NOMO-1 treated with DMSO at 0.1 percent for 48 hours (cell line): ENCODE measurements at regions not wholly inside any gene's neighbourhood (a gene's known extent, or its start where the extent isn't known, plus 50 kb on each side); places are given as distances from the start of the nearest gene placed in this dataset.

Experiments
- DNase-seq: peaks from one replicate; lab custom pipeline; 2025; ENCODE audit not compliant: unreplicated experiment; lab: John Stamatoyannopoulos, UW

GRCh38 chr4:136458326-136458725 lies 1074.0 kb downstream of the PCDH18 start:
- DNase-seq, result no peak

DNA sequence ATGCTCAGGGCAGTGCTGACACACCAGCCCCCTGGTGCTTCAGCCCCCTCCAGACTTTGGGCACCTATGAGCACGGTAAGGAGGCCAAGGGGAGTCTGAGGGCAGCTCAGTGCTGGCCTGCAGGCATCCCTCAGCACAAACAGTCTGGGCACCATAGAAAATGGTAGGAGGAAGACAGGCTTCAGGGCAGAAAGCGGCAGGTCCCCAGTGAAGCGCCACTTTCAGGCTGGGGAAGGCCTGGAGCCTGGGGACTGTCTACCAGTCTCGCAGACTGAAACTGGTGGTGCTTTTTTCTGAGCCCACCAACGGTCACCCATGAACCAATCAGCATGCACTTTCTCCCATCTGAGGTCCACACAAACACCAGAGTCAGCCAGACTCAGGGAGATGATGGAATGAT lies 1074.7 kb downstream of the PCDH18 start:
- no peak for DNase-seq

DNA sequence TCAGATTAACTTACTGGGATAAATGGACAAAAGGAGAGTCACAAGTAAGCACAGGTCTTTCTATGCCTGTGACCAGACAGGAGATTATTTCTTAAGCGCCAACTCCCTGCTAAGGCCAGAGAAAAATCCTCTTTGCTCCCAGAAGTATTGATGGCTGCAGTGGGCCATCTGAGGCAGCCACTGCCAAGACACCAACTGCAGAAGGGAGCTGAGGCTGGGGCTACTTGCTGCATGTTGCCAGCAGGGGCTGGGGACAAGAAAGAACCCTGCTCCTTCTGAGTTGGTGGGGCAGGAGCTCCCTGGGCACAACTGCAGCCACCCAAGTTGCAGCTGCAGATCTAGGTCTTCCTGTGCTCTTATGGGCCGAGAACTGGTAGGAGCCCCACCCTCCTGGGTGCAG lies 1075.3 kb downstream of the PCDH18 start:
- DNase-seq, result no peak

- no peak for DNase-seq
Measured at GRCh38 chr4:136443006-136443405, 1089.3 kb downstream of the PCDH18 start.

- DNase-seq, result no peak
Measured at GRCh38 chr4:136442447-136442846, 1089.8 kb downstream of the PCDH18 start.

DNA sequence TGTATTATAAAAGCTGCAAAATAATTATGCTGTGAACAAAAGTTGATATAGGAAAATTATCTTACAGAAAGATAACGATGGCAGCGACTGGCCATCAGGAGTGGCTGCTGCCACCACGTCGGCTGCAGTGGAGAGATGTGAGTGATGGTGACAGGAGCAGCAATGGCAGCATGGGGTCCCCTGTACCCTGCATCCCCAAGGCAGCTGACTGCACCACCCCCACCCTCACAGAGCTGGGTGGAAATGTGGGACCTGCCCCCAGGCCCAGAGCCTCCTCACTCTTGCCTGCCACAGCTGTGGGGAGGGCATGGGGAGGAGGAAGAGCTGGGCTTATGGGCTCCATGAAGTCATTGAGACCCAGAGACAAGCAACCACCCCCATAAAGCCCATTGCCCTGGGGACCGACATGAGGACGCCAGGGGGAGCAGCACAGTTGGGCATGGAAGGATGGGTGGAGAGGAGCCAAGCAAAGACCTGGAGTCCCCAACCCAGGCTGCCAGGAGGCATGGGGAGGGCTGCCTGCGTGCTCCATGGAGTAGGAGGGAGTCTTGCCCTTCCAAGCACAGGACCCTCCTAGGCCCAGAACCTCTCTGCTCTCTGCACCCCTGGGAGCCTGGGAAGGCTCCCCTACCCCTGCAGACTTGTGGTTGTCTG lies 1090.5 kb downstream of the PCDH18 start:
- no peak for DNase-seq

DNA sequence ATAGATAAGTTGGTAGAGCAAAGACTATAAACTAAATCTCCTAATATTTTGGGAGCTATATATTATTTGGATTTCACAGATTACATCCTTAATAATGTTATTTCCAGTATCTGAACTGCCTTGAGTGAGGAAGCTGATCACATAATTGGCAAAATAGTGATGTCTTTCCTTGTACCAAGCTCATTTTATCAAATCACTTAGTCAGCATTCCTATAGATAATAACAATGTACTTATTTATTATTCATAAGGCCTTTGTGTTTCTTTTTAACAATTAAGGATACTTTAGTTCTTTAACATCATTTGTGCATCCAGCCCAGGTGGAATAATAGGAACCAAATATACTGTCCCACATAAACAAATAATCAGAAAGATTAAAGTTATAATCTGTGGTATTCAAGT lies 1093.6 kb downstream of the PCDH18 start:
- DNase-seq, result no peak

DNA sequence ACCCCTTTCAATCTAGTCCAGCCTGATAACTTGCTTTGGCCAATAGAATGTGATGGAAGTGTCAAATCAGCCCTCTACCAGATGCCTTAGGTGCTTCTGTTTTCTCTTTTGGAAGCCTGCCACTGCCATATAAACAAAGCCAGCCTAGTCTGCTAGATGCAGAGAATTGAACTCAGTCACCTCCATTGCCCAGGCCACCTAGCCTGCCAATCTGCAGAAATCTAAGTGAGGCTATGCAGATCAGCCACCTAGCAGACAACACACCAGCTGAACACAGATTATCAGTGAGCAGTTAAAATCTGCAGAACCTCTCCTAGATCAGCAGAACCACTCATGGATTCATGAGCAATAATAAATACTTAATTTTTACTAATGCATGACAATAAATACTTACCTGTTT lies 1108.2 kb downstream of the PCDH18 start:
- DNase-seq, result no peak

GRCh38 chr4:136414981-136415380 lies 1117.3 kb downstream of the PCDH18 start:
- DNase-seq, result no peak

GRCh38 chr4:136412708-136413107 lies 1119.6 kb downstream of the PCDH18 start:
- DNase-seq, result no peak

DNA sequence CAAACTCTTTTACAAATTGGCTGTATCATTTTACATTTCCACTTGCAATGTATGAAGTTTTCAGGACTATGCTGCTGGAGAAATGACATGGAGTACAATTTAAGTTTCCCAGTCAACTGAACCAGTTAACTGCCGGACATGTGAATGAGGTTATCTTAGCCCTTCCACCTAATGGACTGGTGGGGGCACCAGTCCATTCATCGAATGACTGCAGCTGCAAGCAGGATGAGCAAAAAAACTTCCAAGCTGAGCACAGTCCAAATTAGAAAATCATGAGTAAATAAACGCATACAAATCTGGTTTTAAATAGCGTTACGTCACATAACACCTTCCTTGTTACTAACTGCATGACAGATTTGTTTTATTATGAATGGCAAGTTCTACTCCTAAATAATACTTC lies 1131.5 kb downstream of the PCDH18 start:
- DNase-seq, result no peak

DNA sequence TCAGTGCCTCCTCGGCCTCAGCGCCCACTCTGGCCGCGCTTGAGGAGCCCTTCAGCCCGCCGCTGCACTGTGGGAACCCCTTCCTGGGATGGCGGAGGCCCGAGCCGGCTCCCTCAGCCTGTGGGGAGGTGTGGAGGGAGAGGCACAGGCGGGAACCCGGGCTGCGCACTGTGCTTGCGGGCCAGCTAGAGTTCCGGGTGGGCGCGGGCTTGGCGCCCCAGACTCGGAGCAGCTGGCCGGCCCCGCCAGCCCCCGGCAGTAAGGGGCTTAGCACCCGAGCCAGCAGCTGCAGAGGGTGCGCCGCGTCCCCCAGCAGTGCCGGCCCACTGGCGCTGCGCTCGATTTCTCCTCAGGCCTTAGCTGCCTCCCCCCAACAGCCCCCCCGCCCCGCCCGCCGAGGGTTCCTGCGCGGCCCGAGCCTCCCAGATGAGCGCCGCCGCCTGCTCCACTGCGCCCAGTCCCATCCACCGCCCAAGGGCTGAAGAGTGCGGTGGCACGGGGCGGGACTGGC lies 1137.0 kb downstream of the PCDH18 start:
- DNase-seq, result no peak

GRCh38 chr4:136392576-136392975 lies 1139.7 kb downstream of the PCDH18 start:
- no peak for DNase-seq

DNA sequence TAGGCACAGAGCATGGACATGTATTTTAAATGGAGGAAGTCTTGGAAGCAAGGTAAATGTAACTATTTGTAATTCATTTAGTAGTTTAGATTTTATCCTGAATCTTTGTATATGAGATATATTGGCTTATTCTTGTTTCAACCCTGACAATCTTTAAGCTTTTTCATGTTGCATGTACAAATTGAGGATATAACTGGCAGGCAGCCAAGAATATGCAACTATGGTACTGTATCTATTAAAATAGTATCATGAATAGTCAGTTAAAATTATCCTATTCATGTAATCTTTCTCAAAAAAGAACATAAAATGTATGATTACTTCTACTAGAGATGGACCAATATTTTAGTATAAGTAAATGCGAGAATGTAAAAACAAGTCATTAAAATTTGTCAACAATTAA lies 1141.5 kb downstream of the PCDH18 start:
- DNase-seq, result no peak

DNA sequence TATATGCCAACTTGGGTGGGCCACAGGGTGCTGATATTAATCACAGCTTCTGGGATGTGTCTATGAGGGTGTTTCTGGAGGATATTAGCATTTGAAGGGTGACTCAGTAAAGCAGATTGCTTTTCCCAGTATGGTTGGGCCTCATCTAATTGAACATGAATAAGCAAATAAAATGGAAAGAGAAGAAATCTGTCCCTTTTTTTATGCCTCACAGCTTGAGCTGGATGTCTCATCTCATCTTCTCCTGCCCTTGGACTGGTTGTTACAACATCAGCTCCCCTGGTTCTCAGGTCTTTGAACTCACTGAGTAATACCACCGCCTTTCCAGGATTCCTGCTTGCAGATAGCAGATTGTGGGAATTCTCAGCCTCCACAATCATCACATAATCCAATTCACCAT lies 1149.2 kb downstream of the PCDH18 start:
- DNase-seq, result no peak

DNA sequence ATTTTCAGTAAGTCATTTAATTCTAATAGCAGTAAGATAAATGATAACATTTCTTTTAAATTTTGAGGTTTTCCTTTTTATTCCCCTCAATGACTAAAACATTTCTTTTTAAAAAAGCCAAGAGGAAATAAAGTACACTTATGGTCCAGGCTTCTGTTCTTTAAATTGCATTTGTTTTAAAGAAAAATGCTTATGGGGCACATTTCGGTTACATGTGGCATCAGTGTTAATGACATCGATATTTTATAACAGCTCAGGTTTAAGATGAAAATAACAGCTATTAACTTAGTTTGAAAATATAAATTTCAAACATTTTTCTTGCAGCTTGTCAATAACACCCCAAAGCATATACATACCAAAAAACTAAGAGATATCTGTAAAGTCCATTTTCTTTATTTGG lies 1161.1 kb downstream of the PCDH18 start:
- no peak for DNase-seq

DNA sequence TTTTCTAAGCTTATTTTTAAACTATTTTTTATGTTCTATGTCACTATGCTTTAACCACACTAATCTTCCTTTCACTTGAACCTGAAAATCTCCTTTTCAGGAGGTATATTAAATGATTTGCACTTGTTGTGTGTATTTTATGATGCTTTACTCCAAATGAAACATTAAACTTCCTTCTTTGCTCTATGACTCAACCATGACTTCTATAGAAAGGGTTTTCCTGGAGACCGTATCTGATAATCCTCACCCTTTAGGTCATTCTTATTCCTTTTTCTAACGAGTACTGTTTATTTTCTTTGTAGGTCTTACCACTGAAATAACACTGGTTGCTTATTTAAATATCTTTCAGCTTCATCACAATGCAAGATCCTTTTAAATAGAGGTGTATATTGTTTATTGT lies 1163.2 kb downstream of the PCDH18 start:
- no peak for DNase-seq

DNA sequence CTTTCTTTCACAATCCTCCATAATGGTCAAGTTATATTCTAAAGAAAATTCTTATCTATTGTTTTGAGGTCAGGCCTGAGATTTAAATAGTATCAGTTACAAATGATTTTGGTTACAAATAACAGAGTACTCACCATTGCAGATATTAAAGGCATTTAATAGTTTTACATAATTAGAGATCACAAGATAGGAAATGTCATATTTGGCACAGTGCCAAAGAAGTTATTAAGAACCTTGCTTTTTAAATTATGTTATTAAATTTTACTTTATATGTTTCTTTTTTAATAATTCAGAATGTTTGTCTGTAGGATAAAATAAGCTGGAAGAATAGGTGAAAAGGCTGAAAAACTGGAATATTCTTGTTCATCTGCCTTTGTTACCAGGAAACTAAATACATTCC lies 1174.7 kb downstream of the PCDH18 start:
- no peak for DNase-seq

DNA sequence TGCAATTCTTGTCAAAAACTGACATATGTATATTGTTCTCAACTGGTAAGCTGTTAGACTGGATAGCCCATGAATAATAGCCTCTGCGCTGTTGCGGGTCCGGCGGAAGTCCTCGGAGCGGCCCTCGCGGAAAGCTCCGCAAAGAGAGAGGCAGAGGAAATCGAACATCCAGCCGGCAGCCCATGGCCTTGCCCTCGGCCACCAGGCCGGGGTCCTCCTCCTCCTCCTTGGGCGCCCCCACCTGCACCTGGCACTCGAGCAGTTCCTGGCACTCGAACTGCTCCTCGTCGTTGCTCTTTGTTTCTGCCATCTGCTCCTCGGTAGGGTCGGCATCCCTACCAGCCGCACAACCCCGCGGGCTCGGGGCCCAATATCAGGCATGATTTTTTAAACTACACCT lies 1176.3 kb downstream of the PCDH18 start:
- DNase-seq, result no peak

DNA sequence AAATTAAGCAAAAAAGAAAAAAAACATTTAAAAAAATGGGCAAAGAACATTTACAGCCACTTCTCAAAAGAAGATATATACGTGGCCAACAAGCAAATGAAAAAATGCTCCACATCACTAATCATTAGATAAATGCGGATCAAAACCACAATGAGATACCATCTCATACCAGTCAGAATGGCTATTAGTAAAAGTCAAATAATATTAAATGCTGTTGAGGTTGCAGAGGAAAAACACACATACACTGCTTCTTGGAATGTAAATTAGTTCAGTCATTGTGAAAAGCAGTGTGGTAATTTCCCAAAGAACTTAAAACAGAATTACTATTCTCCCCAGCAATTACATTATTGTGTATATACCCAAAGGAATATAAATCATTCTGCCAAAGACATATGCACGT lies 1189.0 kb downstream of the PCDH18 start:
- no peak for DNase-seq

GRCh38 chr4:136342666-136343065 lies 1189.6 kb downstream of the PCDH18 start:
- DNase-seq, result no peak

DNA sequence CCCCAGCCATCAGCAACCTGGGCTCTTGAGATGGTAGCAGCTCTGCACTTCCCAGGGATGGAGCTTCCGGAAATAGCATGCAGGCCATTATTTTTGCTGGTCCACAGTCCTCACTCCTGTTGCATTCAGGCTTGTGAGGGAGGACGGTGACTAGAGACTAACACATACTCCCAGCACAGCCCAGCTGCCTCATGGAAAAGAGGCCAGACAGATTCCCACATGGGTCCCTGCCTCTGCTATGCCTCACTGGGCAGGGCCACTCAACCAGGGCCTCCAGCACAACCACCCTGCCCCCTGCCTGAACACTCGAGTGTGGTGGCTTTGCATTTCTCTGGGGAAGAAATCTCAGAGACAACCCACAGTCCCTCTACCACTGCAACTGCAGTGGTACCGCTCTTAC lies 1195.1 kb downstream of the PCDH18 start:
- DNase-seq, result no peak

GRCh38 chr4:136336479-136336878 lies 1195.8 kb downstream of the PCDH18 start:
- DNase-seq, result no peak
